PC-3 (cell line): ENCODE measurements at regions not wholly inside any gene's neighbourhood (a gene's known extent, or its start where the extent isn't known, plus 50 kb on each side); places are given as distances from the start of the nearest gene placed in this dataset.

Experiments used
- EZH2phosphoT487 ChIP-seq: fragments of 300-600 bp; sonication (generic); IDR thresholded peaks from 2 replicates; pipeline ENCODE4 v1.6.1; 2018; ENCODE audit warnings: mild to moderate bottlenecking, antibody characterized with exemption, low read length, borderline replicate concordance
- TF ChIP-seq, protein P1 (sequence below): fragments of 300-600 bp; sonication (generic); conservative IDR thresholded peaks from 2 replicates; pipeline ENCODE4 v1.5.1; 2017; ENCODE audit warnings: antibody characterized with exemption, low read depth, mild to moderate bottlenecking, low read length

- TF ChIP-seq, protein P1, sequence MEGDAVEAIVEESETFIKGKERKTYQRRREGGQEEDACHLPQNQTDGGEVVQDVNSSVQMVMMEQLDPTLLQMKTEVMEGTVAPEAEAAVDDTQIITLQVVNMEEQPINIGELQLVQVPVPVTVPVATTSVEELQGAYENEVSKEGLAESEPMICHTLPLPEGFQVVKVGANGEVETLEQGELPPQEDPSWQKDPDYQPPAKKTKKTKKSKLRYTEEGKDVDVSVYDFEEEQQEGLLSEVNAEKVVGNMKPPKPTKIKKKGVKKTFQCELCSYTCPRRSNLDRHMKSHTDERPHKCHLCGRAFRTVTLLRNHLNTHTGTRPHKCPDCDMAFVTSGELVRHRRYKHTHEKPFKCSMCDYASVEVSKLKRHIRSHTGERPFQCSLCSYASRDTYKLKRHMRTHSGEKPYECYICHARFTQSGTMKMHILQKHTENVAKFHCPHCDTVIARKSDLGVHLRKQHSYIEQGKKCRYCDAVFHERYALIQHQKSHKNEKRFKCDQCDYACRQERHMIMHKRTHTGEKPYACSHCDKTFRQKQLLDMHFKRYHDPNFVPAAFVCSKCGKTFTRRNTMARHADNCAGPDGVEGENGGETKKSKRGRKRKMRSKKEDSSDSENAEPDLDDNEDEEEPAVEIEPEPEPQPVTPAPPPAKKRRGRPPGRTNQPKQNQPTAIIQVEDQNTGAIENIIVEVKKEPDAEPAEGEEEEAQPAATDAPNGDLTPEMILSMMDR: no peak
- no peak for TF ChIP-seq EZH2phosphoT487
These were observed 415.1 kb downstream of the LRRIQ3 start for GRCh38 chr1:73782901-73783300.
